ENCODE measurements at regions not wholly inside any gene's neighbourhood (a gene's known extent, or its start where the extent isn't known, plus 50 kb on each side); places are given as distances from the start of the nearest gene placed in this dataset.

DNA sequence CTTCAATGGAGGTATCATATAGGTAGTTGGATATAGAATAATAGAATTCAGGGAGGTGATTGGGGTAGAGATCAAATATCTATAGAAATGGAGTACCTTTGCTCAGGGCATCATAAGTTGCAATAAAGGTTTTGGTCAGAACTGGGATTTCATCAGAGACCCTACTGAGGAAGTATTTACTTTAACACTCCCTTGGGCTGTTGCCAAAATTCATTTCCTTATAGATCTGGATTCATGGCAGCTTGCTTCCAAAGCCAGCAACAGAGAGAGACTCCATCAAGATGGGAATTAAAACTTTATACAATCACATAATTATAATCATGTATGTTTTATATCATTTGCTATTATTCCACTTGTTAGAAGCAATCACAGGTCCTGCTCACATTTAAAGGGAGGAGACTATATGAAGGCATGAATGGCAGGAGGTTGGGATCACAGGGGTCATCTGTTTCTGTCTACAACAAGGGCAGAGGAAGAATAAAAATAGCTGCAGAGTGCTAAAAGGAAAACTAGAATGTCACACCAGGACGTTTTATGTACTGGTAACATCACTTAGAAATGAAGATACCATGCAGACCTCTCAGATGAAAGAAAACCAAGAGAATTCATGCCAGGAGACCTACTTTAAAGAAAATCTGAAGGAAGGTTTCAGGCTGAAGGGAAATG is 902.1 kb upstream of the LCORL start:
- TF ChIP-seq, protein P1, sequence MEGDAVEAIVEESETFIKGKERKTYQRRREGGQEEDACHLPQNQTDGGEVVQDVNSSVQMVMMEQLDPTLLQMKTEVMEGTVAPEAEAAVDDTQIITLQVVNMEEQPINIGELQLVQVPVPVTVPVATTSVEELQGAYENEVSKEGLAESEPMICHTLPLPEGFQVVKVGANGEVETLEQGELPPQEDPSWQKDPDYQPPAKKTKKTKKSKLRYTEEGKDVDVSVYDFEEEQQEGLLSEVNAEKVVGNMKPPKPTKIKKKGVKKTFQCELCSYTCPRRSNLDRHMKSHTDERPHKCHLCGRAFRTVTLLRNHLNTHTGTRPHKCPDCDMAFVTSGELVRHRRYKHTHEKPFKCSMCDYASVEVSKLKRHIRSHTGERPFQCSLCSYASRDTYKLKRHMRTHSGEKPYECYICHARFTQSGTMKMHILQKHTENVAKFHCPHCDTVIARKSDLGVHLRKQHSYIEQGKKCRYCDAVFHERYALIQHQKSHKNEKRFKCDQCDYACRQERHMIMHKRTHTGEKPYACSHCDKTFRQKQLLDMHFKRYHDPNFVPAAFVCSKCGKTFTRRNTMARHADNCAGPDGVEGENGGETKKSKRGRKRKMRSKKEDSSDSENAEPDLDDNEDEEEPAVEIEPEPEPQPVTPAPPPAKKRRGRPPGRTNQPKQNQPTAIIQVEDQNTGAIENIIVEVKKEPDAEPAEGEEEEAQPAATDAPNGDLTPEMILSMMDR (conservative IDR thresholded peaks at IDR 0.05; ENCODE audit: low read length): no peak
- no peak for TF ChIP-seq EZH2phosphoT487 (IDR thresholded peaks at IDR 0.05; ENCODE audit: borderline replicate concordance)

Measured in Loucy (cell line).